NT2/D1 (cell line): ENCODE measurements at regions not wholly inside any gene's neighbourhood (a gene's known extent, or its start where the extent isn't known, plus 50 kb on each side); places are given as distances from the start of the nearest gene placed in this dataset.

Experiments
- SUZ12 ChIP-seq: IDR thresholded peaks from 2 replicates; pipeline ENCODE4 v1.6.1; 2011; ENCODE audit not compliant: insufficient read length, insufficient read depth; ENCODE audit errors: extremely low read depth
- YY1 ChIP-seq: IDR thresholded peaks from 2 replicates; pipeline ENCODE4 v1.6.1; 2011; ENCODE audit not compliant: insufficient read length, insufficient read depth
- ZNF274 ChIP-seq: IDR thresholded peaks from 2 replicates; pipeline ENCODE4 v1.6.1; 2011; ENCODE audit warnings: mild to moderate bottlenecking, low read depth, low read length

DNA sequence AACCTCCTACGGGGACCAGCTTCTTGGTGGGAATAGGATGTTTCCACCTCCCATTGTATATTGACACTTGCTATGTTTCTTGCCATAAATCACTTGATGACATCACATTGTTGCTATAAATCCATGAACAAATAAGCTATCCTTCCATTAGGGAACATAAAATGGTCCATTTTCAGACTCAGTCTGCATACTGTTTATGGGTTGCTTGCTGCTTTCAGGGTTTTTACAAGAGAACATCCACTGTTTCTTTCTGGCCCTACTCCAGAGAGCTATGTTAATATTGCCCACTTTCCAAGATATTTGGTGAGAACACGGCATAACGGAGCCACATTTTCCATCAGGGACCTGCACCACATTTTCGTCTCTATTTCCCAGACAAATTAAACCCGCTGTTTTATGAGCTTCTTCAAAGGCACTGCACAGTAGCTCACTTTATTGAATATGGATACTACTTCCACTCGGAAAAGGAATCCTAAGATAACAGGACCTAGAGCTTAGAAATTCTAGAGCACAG, 800.2 kb downstream of the KCNJ2 start:
- no peak for TF ChIP-seq YY1
- no peak for TF ChIP-seq ZNF274
- TF ChIP-seq SUZ12 = no peak
